Testis (tissue), 2 donors: ENCODE measurements at regions not wholly inside any gene's neighbourhood (a gene's known extent, or its start where the extent isn't known, plus 50 kb on each side); places are given as distances from the start of the nearest gene placed in this dataset.

Source experiments
- POLR2A ChIP-seq: fragments of 450-650 bp; IDR thresholded peaks from one replicate; pipeline ENCODE4 v1.6.1; 2017; ENCODE audit warnings: antibody characterized with exemption, mild to moderate bottlenecking, moderate library complexity
- TF ChIP-seq, protein P1 (sequence below), 3 experiments: fragments of 450-650 bp in 2 of 3; fragments of 200-600 bp in 1 of 3; sonication (generic) in 1 of 3; IDR thresholded peaks; one replicate each; pipeline ENCODE4 v1.5.1; 2016 to 2019; ENCODE audit warnings: antibody characterized with exemption in 3 of 3, mild to moderate bottlenecking in 2 of 3, moderate library complexity in 1 of 3

DNA sequence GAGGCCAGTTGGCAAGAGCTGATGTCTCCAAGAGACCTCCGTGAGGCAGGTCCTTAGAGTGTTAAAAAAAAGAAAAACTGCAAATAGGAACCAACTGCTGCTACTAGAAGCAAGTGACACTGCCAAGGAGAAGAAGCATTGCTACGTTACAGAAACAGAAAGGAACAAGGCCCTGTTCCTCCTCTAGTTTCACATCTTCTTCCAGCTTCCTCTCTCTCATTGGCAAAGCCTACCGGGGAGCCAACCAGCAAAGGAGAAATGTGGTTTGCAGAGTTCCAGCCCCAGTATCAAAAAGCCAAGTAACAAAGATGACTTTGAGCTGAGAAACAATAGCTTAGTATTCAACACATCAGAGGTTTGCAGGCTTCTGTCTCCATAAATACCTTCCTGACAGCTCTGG lies 145.9 kb downstream of the PRELID2 start:
- TF ChIP-seq POLR2A: no peak
- TF ChIP-seq, protein P1, sequence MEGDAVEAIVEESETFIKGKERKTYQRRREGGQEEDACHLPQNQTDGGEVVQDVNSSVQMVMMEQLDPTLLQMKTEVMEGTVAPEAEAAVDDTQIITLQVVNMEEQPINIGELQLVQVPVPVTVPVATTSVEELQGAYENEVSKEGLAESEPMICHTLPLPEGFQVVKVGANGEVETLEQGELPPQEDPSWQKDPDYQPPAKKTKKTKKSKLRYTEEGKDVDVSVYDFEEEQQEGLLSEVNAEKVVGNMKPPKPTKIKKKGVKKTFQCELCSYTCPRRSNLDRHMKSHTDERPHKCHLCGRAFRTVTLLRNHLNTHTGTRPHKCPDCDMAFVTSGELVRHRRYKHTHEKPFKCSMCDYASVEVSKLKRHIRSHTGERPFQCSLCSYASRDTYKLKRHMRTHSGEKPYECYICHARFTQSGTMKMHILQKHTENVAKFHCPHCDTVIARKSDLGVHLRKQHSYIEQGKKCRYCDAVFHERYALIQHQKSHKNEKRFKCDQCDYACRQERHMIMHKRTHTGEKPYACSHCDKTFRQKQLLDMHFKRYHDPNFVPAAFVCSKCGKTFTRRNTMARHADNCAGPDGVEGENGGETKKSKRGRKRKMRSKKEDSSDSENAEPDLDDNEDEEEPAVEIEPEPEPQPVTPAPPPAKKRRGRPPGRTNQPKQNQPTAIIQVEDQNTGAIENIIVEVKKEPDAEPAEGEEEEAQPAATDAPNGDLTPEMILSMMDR (IDR thresholded peaks at IDR 0.05): no peak
